Calu3 (cell line): ENCODE measurements at regions not wholly inside any gene's neighbourhood (a gene's known extent, or its start where the extent isn't known, plus 50 kb on each side); places are given as distances from the start of the nearest gene placed in this dataset.

Experiments used
- BruUV-seq: library from RNA; stranded (reverse); fragments of 400-500 nt; replicated peaks from 2 replicates; lab custom pipeline; 2021; lab: Mats Ljungman, UMichigan
- CTCF ChIA-PET: fragments of 300-600 bp; sonication (Branson Sonifier 250); formaldehyde crosslinking; loops from one replicate; lab custom pipeline; 2022; ENCODE audit warnings: antibody characterized with exemption; lab: Charles Lee
- DNase-seq: peaks from one replicate; pipeline ENCODE4 v3.0.0; 2022
- H3K27ac Mint-ChIP-seq: one replicate; pipeline ENCODE4 v1.8.0; 2022; ENCODE audit warnings: mixed read lengths; ENCODE audit not compliant: unreplicated experiment
- H3K27me3 Mint-ChIP-seq: one replicate; pipeline ENCODE4 v1.8.0; 2022; ENCODE audit warnings: mixed read lengths; ENCODE audit not compliant: unreplicated experiment
- H3K36me3 Mint-ChIP-seq: one replicate; pipeline ENCODE4 v1.8.0; 2022; ENCODE audit warnings: mild to moderate bottlenecking, moderate library complexity, mixed read lengths; ENCODE audit not compliant: insufficient read depth, unreplicated experiment
- H3K4me1 Mint-ChIP-seq: one replicate; pipeline ENCODE4 v1.8.0; 2022; ENCODE audit warnings: mild to moderate bottlenecking, low read depth, mixed read lengths; ENCODE audit not compliant: unreplicated experiment
- H3K4me3 Mint-ChIP-seq: one replicate; pipeline ENCODE4 v1.8.0; 2022; ENCODE audit warnings: mild to moderate bottlenecking, low read depth, moderate library complexity, mixed read lengths; ENCODE audit not compliant: unreplicated experiment
- H3K9me3 Mint-ChIP-seq: one replicate; pipeline ENCODE4 v1.8.0; 2022; ENCODE audit warnings: low read depth, mixed read lengths; ENCODE audit not compliant: unreplicated experiment
- intact Hi-C: fragments of 100-400 bp; cut with micrococcal nuclease; formaldehyde crosslinking; loops from one replicate; pipeline ENCODE4 v1.10.0; 2022; ENCODE audit not compliant: unreplicated experiment
- TF ChIP-seq, protein P1 (sequence below): fragments of 200-600 bp; IDR thresholded peaks from one replicate; pipeline ENCODE4 v1.8.0; 2022; ENCODE audit warnings: antibody characterized with exemption; ENCODE audit not compliant: unreplicated experiment

DNA sequence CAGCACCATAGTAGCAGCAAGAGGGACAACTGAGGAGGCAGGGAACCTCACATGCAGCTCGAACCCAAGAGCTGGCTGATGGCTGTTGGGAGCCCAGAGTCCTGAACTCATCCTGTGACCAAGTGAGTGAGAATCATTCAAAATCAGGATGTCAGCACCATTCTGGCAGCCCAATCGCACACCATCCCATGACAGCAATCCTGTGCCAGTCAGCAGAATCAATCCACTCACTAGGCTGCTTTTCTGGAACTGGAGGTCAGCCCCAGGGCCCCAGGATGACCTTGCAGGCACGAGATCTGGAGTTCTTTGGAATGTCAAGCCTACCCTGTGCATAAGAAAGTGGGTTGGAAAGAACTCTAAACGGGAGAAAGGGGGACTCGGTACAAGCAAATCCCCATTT, 67.8 kb upstream of the TAF11L2 start:
- CTCF ChIA-PET = no interaction called here
- H3K36me3 Mint-ChIP-seq = no peaks in the 10 kb centered on the region
- no peak overlapping the region for H3K27ac Mint-ChIP-seq
- no peaks in the 10 kb centered on the region for H3K9me3 Mint-ChIP-seq
- H3K27me3 Mint-ChIP-seq = peaks cover 61% of the 10 kb centered on the region
- H3K4me1 Mint-ChIP-seq = no peaks in the 10 kb centered on the region
- intact Hi-C loops = no loop called here
- TF ChIP-seq, protein P1, sequence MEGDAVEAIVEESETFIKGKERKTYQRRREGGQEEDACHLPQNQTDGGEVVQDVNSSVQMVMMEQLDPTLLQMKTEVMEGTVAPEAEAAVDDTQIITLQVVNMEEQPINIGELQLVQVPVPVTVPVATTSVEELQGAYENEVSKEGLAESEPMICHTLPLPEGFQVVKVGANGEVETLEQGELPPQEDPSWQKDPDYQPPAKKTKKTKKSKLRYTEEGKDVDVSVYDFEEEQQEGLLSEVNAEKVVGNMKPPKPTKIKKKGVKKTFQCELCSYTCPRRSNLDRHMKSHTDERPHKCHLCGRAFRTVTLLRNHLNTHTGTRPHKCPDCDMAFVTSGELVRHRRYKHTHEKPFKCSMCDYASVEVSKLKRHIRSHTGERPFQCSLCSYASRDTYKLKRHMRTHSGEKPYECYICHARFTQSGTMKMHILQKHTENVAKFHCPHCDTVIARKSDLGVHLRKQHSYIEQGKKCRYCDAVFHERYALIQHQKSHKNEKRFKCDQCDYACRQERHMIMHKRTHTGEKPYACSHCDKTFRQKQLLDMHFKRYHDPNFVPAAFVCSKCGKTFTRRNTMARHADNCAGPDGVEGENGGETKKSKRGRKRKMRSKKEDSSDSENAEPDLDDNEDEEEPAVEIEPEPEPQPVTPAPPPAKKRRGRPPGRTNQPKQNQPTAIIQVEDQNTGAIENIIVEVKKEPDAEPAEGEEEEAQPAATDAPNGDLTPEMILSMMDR = no peak
- no TSS peak for BruUV-seq
- H3K4me3 Mint-ChIP-seq = no peak overlapping the region
- DNase-seq = no peak

DNA sequence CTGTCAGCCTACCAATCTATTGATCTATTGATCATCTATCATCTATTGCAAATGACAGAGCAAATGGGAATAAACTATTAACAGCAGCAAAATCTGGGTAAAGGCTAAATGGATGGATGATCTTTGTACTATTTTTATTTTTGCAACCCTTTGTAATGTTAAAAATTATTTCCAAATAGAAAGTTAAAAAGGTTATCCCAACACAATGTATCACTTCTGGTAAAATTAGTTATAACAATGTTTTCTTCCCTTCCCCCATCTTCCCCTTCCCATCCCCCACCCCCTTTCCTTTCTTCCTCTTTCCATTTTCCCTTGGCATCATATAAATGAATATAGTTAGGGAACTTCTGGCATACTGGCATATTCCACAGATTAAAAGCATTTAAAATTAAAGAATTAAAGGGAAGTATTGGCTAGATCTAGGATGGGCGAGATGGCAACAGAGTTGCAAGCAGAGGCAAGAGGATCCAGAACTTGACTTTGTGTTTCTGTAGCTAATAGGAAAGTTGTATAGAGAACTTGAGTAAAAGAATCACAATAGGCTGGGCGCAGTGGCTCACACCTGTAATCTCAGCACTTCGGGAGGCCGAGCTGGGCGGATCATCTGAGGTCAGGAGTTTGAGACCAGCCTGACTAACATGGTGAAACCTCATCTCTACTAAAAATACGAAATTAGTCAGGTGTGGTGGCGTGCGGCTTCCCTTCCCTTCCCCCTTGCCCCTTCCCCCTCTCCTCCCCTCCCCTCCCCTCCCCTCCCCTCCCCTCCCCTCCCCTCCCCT, 66.6 kb upstream of the TAF11L2 start:
- H3K4me1 Mint-ChIP-seq = no peaks in the 10 kb centered on the region
- H3K36me3 Mint-ChIP-seq = no peaks in the 10 kb centered on the region
- intact Hi-C loops = no loop called here
- CTCF ChIA-PET = no interaction called here
- BruUV-seq = no TSS peak
- no peak for DNase-seq
- no peak overlapping the region for H3K27ac Mint-ChIP-seq
- H3K9me3 Mint-ChIP-seq = no peaks in the 10 kb centered on the region
- no peak overlapping the region for H3K4me3 Mint-ChIP-seq
- TF ChIP-seq, protein P1 = no peak
- H3K27me3 Mint-ChIP-seq = peaks cover 67% of the 10 kb centered on the region

DNA sequence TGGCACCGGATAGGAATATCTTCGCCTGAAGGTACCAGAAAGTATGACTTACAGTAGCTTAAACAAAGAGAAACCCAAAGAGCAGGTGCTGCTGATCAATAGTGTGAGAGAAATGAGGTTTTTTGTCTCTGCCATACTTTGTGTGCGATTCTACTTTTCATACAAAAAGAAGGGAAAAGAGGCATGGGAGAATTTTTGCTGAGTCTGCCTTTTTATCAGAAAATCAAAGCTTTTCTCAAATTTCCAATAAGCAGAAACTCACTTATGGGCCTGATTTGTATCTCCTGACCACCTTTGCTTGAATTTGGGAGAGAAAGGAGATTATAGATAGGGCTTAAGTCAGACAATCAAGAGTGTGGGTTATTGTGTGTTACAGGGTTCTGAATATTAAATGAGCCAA, 65.5 kb upstream of the TAF11L2 start:
- Mint-ChIP-seq H3K4me3 (no peak overlapping the region), H3K9me3 (no peaks in the 10 kb centered on the region), H3K27ac (no peak overlapping the region), H3K4me1 (no peaks in the 10 kb centered on the region), H3K27me3 (peaks cover 69% of the 10 kb centered on the region), H3K36me3 (no peaks in the 10 kb centered on the region)
- CTCF ChIA-PET = interaction anchor here (0.6 kb wide), 1 partner anchor 10 kb away, joined by 3 read pairs; no protein-coding TSS in a partner anchor
- TF ChIP-seq, protein P1 = no peak
- no TSS peak for BruUV-seq
- DNase-seq = no peak
- intact Hi-C loops = no loop called here

DNA sequence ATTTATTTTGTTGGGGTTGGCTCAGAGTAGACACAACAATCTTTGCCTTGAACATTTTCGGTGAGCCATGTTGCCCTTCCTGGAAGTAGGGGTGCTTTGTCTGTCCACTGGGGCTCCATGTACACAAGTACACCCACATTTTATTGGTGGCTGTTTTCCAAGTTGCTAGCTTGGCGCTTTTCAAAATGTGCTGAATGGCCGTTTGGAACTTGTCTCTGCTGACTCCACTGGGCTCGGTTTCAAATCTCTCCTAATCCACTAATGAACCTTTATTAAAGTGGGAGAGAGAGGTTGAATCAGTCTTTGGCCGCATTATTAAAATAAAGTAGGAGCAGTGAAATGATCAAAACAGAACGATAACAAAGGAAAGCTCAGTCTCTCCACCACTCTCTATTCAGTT, 64.6 kb upstream of the TAF11L2 start:
- CTCF ChIA-PET = no interaction called here
- Mint-ChIP-seq H3K4me1 (no peaks in the 10 kb centered on the region), H3K36me3 (no peaks in the 10 kb centered on the region), H3K27ac (no peak overlapping the region), H3K27me3 (peaks cover 69% of the 10 kb centered on the region), H3K4me3 (no peak overlapping the region), H3K9me3 (no peaks in the 10 kb centered on the region)
- intact Hi-C loops = no loop called here
- TF ChIP-seq, protein P1 = no peak
- no peak for DNase-seq
- no TSS peak for BruUV-seq
